ENCODE measurements at regions not wholly inside any gene's neighbourhood (a gene's known extent, or its start where the extent isn't known, plus 50 kb on each side); places are given as distances from the start of the nearest gene placed in this dataset.

DNA sequence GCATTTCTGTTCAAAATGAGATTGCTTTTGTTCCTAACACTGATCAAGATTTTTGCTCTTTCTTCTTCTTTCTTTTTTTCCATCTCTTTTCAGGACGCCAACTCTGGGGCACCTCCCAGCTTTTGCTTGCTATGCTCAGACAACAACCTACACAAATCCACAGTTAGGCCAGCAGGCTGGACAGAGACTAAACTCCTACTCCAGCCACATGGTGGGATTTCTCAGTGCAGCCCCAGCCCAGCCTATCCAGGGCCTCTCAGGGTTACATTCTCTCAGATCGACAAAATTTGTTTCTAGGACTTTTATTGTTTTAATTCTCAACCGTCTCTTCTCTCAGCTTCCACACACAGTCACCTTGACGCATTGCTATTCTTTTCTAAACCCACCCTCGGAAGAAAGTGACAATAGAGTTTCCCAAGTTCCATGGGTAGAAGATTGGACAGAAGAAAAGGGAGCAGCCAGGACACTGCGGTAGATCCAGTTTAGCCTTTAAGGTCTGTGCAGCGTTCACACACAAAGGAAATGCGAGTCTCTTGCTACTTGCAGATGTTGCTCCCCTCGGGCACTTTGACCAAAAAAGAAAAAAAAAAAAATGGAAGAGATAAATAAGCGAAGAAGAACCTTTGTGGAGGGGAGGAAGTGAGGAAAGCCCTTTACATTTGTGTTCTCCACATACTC, 588.6 kb upstream of the GRAMD2B start:
- DNase-seq = no peak

DNA sequence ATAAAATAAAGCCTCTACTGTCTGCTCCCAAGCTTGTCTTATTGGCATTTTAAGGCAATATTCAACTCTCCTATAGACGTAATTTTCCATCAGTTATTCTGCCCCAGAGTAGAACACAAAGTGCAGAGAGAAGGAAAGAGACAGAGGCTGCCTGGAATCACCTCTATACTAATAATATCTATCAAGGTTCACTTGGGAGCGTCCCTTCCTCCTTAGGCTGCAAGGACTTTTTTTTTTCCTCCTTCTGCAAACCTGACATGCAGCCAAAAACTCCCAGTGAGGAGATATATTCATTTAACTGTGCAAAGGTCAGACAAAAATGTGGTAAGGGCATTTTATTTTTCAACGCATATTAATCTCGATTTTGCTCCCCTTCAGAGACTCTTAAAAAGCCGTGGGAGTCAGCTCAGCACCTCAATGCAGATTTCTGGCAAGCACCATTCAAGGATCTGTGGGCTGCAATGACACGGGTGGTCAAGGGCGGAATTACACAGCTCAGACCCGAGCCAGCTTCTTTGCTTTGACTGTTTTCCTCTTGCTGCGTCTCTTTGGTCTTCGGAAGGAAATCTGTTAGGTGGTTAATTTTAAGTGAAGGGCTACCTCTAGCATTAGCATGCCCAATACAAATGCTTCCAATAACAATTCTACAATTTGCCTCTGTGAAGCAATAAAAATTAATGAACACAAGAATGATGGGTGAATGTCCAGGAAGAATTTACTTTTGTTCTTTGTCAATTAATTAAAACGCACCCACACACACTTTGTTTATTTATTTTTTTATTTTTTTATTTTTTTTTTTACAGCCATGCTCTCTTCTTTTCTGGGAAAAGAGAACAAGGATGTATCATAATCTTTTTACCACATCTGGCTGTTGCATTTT, 587.7 kb upstream of the GRAMD2B start:
- peak; percentile 1 for DNase-seq

- no peak for DNase-seq
Observed at GRCh38 chr5:125836256-125836655, 587.0 kb upstream of the GRAMD2B start.

GRCh38 chr5:125837866-125838265, 585.3 kb upstream of the GRAMD2B start:
- DNase-seq = no peak

DNA sequence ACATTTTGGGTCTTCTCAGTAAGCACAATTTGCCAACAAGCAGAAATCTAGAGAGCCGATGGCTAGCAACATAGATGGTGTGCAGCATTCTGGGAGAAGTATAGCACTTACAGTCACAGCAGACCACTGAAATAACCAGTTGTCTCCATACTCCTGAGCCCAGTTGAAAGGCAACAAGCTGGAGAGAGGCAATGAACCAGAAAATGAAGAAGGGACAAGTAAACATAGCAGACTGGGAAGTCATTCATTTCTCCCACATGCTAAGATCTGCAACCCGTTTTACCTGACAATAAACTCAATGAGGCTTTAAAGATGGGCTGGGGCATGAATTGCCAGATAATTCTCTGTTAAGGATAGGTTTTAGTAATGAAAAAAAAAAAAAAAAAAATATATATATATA, 575.6 kb upstream of the GRAMD2B start:
- DNase-seq = no peak

DNA sequence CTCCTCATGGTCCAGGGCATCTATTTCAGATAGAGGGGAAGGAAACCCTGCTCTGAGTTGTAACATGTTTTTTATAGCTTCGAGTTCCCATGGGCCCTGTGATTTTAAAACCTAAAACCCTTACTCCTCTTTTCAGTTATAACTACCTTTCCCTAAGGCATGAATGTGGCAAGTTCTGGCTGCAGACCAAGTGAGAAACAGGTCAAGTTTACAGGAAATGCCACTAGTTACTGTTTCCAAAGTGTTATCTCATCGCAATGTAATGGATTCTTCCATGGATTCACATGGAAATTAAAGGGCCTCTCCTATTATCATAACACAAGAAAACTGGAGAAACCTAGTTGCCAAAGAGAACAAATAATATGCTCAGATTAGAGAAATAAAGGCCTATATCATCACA, 574.5 kb upstream of the GRAMD2B start:
- no peak for DNase-seq

GRCh38 chr5:125856949-125857348, 566.3 kb upstream of the GRAMD2B start:
- no peak for DNase-seq

DNA sequence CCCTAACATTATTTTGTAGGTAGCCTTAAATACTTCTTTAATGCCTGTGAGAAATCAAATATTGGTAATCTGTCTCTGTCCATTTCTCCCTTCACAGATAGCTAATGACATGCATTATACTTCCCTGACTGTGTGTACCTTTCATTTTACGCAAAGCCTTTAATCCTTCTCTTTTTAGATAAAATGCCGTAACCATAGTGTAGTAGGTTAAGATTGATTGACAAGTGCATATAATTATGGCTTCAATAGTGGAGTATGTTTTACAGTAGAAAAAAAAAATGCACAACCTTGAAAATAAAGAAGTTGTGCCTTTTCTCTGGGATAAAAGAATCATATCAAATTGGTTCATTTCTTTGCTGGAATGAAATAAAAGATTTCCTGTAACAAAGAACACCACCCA, 559.6 kb upstream of the GRAMD2B start:
- no peak for DNase-seq

- no peak for DNase-seq
Observed at GRCh38 chr5:125865166-125865815, 557.9 kb upstream of the GRAMD2B start.

DNA sequence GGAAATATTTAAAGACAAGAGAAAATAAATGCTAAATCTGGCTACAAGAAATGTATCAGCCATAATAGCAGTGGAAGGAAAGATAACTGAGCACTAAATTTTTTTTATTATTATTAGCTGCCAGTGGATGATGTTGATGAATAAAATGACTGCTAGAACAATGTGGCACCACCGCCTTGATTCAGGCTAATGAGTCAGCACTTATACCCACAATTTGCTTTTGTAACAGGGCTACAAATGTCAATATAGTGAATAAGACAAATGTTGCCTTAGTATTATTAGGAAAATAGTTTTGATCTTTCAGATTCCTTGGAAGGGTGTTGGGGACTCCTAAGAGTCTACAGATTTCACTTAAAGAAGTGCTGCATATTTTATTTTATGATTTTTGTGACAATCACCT, 555.2 kb upstream of the GRAMD2B start:
- no peak for DNase-seq

DNA sequence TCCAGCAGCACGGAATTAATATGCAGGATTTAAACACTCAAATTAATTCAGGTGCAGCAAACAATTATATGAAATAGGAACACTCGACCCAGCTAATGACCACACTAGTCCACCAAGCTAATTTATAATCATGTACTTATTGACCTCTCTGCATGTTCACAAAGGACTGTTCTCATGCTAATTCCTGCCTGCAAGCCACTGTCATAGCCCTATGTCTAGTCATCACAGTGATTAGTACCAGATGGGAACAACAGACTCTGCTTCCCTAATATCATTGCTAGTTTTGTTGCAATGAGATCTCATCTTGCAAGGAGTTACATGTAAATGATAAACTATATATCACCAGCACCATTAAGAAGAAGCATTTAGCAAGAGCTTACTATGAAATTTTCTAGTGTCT, 553.0 kb upstream of the GRAMD2B start:
- DNase-seq = no peak

- DNase-seq = no peak
Observed at GRCh38 chr5:125874057-125874456, 549.2 kb upstream of the GRAMD2B start.

- no peak for DNase-seq
Observed at GRCh38 chr5:125874717-125875116, 548.5 kb upstream of the GRAMD2B start.

- DNase-seq = no peak
Observed at GRCh38 chr5:125877248-125877647, 546.0 kb upstream of the GRAMD2B start.

DNA sequence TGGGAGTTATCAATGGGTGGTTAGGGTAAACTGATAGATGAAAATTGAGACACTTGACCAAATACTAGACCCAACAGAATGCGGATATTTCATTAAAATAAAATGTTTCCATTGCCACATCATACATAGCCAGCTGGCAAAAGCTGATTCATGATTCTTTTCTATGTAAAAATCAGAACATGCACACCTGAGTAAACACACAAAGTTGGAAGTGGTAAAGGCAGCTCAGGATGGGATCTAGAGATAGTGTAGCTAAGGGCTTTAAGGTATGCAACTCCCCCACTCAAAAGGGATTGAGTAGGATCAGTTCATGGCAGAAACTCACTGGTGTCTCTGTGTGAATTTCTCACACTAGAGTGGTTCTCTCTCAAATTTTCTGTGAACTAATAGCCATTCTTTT, 541.1 kb upstream of the GRAMD2B start:
- no peak for DNase-seq

DNA sequence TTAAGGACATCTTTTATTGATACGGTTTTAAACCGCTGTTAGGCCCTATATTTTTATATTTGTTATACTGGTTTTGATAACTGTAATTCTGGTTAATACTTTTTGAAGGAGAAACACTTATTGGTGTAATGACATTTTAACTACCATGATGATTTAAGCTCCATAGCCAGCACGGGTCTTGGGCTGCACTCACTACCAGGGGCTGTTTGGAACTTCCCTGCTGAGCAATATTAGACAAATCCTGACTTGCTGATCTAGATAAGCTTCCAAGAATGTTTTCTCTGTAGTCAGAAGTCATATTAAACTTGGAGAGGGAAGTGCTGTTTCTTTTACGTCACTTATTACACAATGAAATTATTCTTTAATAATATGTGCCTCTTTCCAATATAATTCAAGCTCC, 540.0 kb upstream of the GRAMD2B start:
- DNase-seq = no peak

DNA sequence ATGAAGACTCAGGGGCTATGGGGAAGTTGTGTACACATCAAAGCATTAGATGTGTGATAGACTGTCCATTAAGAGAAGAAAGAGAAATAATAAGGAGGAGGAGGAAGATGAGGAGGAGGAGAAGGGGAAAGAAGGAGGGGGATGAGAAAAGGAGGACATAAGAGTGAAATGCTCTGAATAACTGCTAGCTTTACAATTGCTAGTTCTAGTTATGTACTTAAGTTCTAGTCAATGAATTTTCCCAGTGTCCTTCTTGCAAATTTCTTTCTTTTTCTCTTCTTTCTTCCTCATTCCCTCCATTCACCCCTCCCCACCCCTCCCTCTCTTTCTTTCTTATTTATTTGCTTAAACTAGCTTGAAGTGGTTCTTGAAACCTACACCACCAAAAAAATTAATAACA, 534.9 kb upstream of the GRAMD2B start:
- DNase-seq = no peak

GRCh38 chr5:125890511-125890931, 532.7 kb upstream of the GRAMD2B start:
- DNase-seq = no peak

DNA sequence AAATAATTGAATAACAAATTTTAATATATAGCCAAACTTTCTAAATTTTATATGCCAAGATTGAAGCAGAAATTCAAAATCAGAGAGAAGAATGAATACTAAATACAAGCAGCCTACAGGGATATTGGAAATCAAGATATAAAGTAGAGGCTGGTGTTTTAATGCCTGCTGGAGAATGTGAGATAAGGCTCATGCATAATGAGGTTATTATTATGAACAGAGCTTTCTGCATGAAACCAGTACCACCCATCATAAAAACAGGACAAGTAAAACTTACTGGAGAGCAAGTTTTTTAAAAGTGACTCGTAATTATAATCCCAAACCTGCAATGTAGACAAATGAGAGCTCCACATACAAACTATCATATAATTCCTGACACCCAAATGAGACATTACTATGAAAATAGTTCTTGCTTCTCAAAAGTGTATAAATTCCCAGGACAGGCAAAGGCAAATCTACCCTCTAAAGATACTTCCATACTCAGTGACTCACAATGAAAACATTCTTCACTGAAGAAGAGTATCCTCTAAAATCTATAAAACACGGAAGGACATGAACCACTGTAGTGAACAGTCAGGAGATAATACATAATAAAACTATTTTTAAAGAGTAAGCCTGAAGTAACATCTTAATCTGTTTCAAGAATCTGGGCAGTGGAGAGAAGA, 532.0 kb upstream of the GRAMD2B start:
- no peak for DNase-seq

DNA sequence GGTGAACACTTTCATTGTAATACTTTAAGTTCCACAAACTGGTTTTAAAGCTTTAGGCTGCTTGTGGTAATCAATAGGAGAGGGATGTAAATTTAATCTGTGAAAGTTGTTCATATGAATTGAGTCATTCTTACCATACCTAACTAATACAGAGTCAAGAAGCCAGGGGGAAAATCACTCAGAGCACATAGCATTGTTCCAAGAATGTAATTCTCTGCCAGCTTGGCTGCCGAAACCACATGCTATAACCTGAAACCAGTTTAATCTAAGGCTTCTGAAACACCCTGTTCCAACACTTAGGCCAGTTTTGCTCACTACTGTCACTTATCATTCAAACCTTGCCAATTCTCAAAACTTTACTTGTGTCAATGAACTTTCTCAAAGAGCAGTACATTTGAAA, 528.8 kb upstream of the GRAMD2B start:
- DNase-seq = no peak

GRCh38 chr5:125896368-125896767, 526.8 kb upstream of the GRAMD2B start:
- DNase-seq = no peak

GRCh38 chr5:125897089-125897488, 526.1 kb upstream of the GRAMD2B start:
- no peak for DNase-seq

GRCh38 chr5:125898851-125899405, 524.3 kb upstream of the GRAMD2B start:
- DNase-seq = no peak
